Endothelial cell of umbilical vein (primary cell): ENCODE measurements at regions not wholly inside any gene's neighbourhood (a gene's known extent, or its start where the extent isn't known, plus 50 kb on each side); places are given as distances from the start of the nearest gene placed in this dataset.

Source experiments
- BruUV-seq: library from RNA; stranded (reverse); fragments of 400-500 nt; replicated peaks from 2 replicates; lab custom pipeline; 2021; lab: Mats Ljungman, UMichigan
- CTCF ChIA-PET: fragments of 300-600, 350-600 bp; sonication (Branson Sonifier 250); formaldehyde crosslinking; loops from one replicate; lab custom pipeline; 2021; ENCODE audit warnings: antibody characterized with exemption, inconsistent platforms; lab: Charles Lee
- POLR2A ChIA-PET: fragments of 300-600, 350-600 bp; sonication (Branson Sonifier 250); formaldehyde crosslinking; loops from one replicate; lab custom pipeline; 2021; ENCODE audit warnings: antibody characterized with exemption, inconsistent platforms; lab: Charles Lee
- DNase-seq: peaks from one replicate; pipeline ENCODE4 v3.0.0-alpha.2; 2011; ENCODE audit warnings: low read depth, low spot score
- FAIRE-seq: peaks from 2 replicates; lab custom pipeline; 2011; peaks lifted over from hg19 to GRCh38; lab: Jason Lieb, UNC
- H2AFZ ChIP-seq: 2 replicates; pipeline ENCODE4 v1.6.0; 2012; ENCODE audit warnings: low read depth, low read length, control low read depth, inconsistent platforms
- H3K27ac ChIP-seq: 2 replicates; pipeline ENCODE4 v1.5.1; 2011; ENCODE audit warnings: low read depth, mild to moderate bottlenecking, control low read depth, low read length, moderate library complexity; ENCODE audit not compliant: insufficient read depth
- H3K27me3 ChIP-seq, 2 experiments: 2 replicates each; pipeline versions ENCODE4 v1.6.0 to v1.6.1; 2011; ENCODE audit warnings: low read length in 2 of 2, mixed read lengths in 1 of 2; ENCODE audit not compliant: control insufficient read depth in 2 of 2, insufficient read depth in 2 of 2
- H3K36me3 ChIP-seq, 2 experiments: 2 replicates in 1 of 2; 3 replicates in 1 of 2; pipeline ENCODE4 v1.5.1; 2011; ENCODE audit warnings: low read length in 2 of 2, mild to moderate bottlenecking in 1 of 2, moderate library complexity in 1 of 2; ENCODE audit not compliant: control insufficient read depth in 2 of 2, insufficient read depth in 2 of 2; ENCODE audit errors: extremely low read depth in 1 of 2
- H3K4me1 ChIP-seq: 3 replicates; pipeline ENCODE4 v1.5.1; 2011; ENCODE audit warnings: mild to moderate bottlenecking, low read length; ENCODE audit not compliant: control insufficient read depth, insufficient read depth; ENCODE audit errors: extremely low read depth
- H3K4me2 ChIP-seq: 2 replicates; pipeline ENCODE4 v1.6.1; 2011; ENCODE audit warnings: low read length, control low read depth, mixed read lengths; ENCODE audit not compliant: insufficient read depth
- H3K4me3 ChIP-seq, 3 experiments: fragments of 200-600 bp in 1 of 3; sonication (generic), shearing (Covaris generic) in 1 of 3; replicated peaks in 1 of 3; 2 replicates each; pipeline ENCODE4 v1.5.1; 2011 to 2016; ENCODE audit warnings: control low read depth in 3 of 3, low read length in 3 of 3, mild to moderate bottlenecking in 2 of 3, inconsistent platforms in 1 of 3, low read depth in 1 of 3, moderate library complexity in 1 of 3; ENCODE audit not compliant: insufficient read depth in 1 of 3
- H3K79me2 ChIP-seq: 2 replicates; pipeline ENCODE4 v1.6.0; 2012; ENCODE audit warnings: low read length, inconsistent platforms; ENCODE audit not compliant: control insufficient read depth, insufficient read depth
- H3K9ac ChIP-seq: replicated peaks from 2 replicates; pipeline ENCODE3; 2011; ENCODE audit warnings: low read length, control low read depth; ENCODE audit not compliant: insufficient read depth; ENCODE audit errors: extremely low read depth
- H3K9me1 ChIP-seq: replicated peaks from 3 replicates; pipeline ENCODE4 v1.6.0; 2011; ENCODE audit warnings: mild to moderate bottlenecking, low read length; ENCODE audit not compliant: control insufficient read depth, insufficient read depth; ENCODE audit errors: extremely low read depth
- H3K9me3 ChIP-seq: replicated peaks from 2 replicates; pipeline ENCODE4 v1.5.1; 2012; ENCODE audit warnings: low read length, inconsistent platforms; ENCODE audit not compliant: control insufficient read depth, insufficient read depth
- H4K20me1 ChIP-seq: replicated peaks from 2 replicates; pipeline ENCODE3; 2011; ENCODE audit warnings: mild to moderate bottlenecking, low read length; ENCODE audit not compliant: control insufficient read depth, insufficient read depth; ENCODE audit errors: extremely low read depth
- CTCF ChIP-seq, 2 donors: IDR thresholded peaks; 1 replicate in 1 of 2; 2 replicates in 1 of 2; pipeline ENCODE4 v1.5.1; 2011; ENCODE audit warnings: low read length in 2 of 2, mild to moderate bottlenecking in 2 of 2, moderate library complexity in 2 of 2, control low read depth in 1 of 2, inconsistent platforms in 1 of 2, low read depth in 1 of 2; ENCODE audit not compliant: insufficient read depth in 1 of 2; ENCODE audit errors: extremely low read depth in 1 of 2
- EZH2 ChIP-seq: IDR thresholded peaks from 2 replicates; pipeline ENCODE4 v1.6.1; 2012; ENCODE audit warnings: borderline replicate concordance, low read depth, mild to moderate bottlenecking, moderate library complexity, low read length, inconsistent platforms; ENCODE audit not compliant: severe bottlenecking
- GATA2 ChIP-seq: IDR thresholded peaks from 2 replicates; pipeline ENCODE4 v1.7.0; 2011; ENCODE audit warnings: low read depth, mild to moderate bottlenecking, moderate library complexity, mixed read lengths, low read length; ENCODE audit not compliant: insufficient read length, insufficient read depth
- JUN ChIP-seq: IDR thresholded peaks from 2 replicates; pipeline ENCODE4 v1.6.1; 2011; ENCODE audit warnings: borderline replicate concordance, low read depth; ENCODE audit not compliant: insufficient read length, insufficient read depth
- MAX ChIP-seq: IDR thresholded peaks from 2 replicates; pipeline ENCODE4 v1.6.1; 2011; ENCODE audit not compliant: insufficient read depth, insufficient read length
- POLR2A ChIP-seq: IDR thresholded peaks from 2 replicates; pipeline ENCODE4 v1.6.1; 2012; ENCODE audit warnings: low read depth, mild to moderate bottlenecking, control low read depth, low read length
- POLR2AphosphoS5 ChIP-seq: IDR thresholded peaks from 2 replicates; pipeline ENCODE4 v1.6.1; 2012; ENCODE audit warnings: low read depth, mild to moderate bottlenecking, control low read depth, low read length, moderate library complexity; ENCODE audit not compliant: insufficient read depth
- dilution Hi-C: fragments of 300-500 bp; cut with MboI; formaldehyde crosslinking; loops from one replicate; pipeline ENCODE4 v1.15.0; 2019; ENCODE audit warnings: low sequenced_read_pairs; ENCODE audit not compliant: extremely low pct_ligation_motif_present
- intact Hi-C: fragments of 100-400 bp; cut with micrococcal nuclease; formaldehyde crosslinking; loops from one replicate; pipeline ENCODE4 v1.10.0; 2022

GRCh38 chr4:38468339-38468866 is 195.6 kb upstream of the KLF3 start:
- DNase-seq = no peak
- no peaks in the 10 kb centered on the region for H3K9me3 ChIP-seq
- no peak overlapping the region for H3K9ac ChIP-seq
- dilution Hi-C loops (no loop called here), intact Hi-C loops (no loop called here)
- H3K4me3 ChIP-seq = no peak overlapping the region
- TF ChIP-seq CTCF (IDR thresholded peaks at IDR 0.05; ENCODE audit: extremely low read depth in 1 of 2, insufficient read depth in 1 of 2, low read depth in 1 of 2, low read length in 2 of 2) (no peak), POLR2A (no peak), GATA2 (no peak), JUN (no peak), MAX (no peak), EZH2 (no peak), POLR2AphosphoS5 (no peak)
- no peaks in the 10 kb centered on the region for H3K9me1 ChIP-seq
- H3K36me3 ChIP-seq = no peaks in the 10 kb centered on the region
- CTCF ChIA-PET = interaction anchor here (1.3 kb wide), 1 partner anchor 8 kb away, joined by 4 read pairs; no protein-coding TSS in a partner anchor
- POLR2A ChIA-PET = no interaction called here
- no peaks in the 10 kb centered on the region for H4K20me1 ChIP-seq
- no peak overlapping the region for H2AFZ ChIP-seq
- BruUV-seq = no TSS peak
- no peaks in the 10 kb centered on the region for H3K79me2 ChIP-seq
- H3K4me1 ChIP-seq = no peaks in the 10 kb centered on the region
- H3K4me2 ChIP-seq = no peak overlapping the region
- no peak for FAIRE-seq
- no peak overlapping the region for H3K27ac ChIP-seq
- peaks cover 0 to 2% of the 10 kb centered on the region in 2 experiments for H3K27me3 ChIP-seq
